Inferior parietal cortex (tissue), 1 donor: ENCODE measurements at regions not wholly inside any gene's neighbourhood (a gene's known extent, or its start where the extent isn't known, plus 50 kb on each side); places are given as distances from the start of the nearest gene placed in this dataset.

Experiments used
- DNase-seq: peaks from one replicate; pipeline ENCODE4 v3.0.0-alpha.2; 2016; ENCODE audit errors: extremely low spot score

DNA sequence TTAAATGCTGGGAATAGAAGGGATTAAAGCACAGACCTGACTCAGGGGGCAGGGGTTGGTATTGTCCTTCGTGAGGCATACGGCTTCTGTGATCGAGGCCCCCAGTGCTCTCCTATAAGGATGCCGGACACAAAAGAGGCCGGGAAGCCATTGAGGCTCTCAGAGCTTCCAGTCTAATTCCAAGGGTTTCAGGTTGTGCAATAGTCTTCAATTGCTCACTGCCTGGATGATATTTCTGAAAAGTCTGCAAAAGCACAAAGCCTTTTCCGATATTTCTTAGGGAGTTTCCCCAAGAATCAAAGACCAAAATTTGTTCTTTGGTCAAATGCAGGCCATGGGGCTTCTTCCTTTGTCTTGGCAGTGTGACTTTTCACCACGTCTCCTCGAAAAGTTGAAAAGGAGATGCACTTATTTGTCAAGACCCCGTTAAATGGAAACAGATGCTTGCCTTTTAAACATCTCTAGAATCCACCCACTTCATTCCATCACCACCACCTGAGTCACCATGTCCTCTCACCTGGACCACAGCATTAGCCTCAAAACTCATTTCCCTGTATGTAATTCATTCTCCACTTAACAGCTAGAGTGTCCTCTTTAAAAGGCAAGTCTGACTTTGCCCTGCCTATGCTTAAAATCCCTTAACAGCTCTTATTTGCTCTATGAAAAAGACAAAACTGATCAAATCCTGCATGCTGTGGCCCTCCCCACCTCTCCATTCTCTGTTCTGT is 134.8 kb upstream of the NAMPT start:
- no peak for DNase-seq

DNA sequence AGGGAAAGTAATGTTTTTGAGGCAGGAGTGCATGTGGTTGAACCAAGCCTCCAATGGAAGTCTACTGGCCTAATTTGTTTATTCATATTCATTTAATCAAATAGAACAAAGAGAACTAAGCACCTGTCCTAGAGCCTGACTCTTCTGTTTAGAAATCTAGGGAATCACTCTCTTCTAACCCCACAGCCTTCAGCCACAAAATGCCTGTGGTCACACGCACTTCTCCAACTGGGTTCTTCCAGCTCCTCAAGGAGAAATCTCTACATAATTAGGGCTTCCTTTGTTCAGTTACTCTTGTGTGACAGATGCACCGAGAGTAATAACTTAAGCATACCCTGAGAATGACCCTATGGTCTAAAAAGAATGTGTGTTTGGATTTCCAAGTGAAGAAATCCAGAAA is 133.7 kb upstream of the NAMPT start:
- no peak for DNase-seq

DNA sequence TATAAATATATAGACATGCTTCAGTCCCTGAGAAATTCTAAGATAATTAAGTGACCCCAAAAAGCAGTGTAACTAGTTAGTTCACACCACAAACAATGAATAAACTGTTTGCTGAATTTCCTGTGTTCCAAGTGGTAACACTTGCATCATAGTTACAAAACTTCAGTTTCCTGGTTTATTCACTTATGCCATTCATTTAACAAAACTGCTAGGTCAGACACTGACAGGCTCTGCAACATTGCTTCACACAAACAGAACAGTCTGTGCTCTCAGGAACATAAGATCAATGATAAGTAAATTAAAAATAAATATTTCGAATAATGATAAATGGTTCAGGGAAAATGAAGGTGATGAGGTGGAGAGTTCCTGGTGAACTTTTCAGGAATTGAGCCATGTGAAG is 133.3 kb upstream of the NAMPT start:
- no peak for DNase-seq

DNA sequence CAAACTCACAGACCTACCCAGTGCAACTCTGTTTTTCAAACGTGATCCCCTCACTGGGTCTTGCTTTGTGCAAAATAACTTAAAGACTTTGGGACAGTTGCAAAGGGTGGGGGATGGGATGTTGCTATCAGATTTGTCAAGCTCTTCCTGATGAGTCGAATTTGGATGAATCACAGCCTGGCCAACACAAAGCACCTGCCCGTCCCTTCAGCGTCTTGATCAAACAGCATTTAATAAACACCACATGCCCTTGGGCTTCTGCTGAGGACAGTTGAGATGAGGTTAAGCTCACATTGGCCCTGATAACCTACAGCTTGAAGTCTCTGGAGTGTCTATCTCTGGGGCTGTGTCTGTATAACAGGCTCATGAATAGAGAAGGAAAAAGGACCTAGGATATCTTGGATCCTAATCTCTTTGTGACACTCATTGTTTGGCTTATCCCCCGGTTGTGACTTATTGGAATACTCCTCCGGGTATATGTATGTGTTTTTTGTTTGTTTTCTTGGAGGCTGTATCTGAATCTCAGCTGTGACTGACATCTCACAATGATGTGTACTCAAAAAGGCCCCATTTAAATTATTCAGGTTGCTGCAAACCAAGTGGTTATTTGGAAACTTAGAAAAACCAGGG is 132.6 kb upstream of the NAMPT start:
- DNase-seq, result no peak

DNA sequence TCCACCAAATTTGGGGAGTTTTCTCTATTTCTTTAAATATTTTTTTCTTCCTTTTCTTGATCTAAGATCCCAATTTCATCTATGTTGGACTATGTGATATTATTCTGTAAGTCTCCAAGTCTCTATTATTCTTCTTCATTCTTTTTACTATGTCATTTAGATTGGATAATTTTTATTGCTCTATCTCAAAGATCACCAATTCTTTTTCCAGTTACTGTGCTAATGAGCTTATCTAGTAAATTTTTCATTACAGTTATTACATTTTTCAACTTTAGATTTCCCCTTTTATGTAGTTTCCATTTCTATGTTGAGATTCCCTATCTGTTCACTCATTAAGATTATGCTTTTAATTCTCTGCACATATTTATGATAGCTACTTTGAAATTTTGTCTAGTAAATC is 131.6 kb upstream of the NAMPT start:
- DNase-seq, result no peak

DNA sequence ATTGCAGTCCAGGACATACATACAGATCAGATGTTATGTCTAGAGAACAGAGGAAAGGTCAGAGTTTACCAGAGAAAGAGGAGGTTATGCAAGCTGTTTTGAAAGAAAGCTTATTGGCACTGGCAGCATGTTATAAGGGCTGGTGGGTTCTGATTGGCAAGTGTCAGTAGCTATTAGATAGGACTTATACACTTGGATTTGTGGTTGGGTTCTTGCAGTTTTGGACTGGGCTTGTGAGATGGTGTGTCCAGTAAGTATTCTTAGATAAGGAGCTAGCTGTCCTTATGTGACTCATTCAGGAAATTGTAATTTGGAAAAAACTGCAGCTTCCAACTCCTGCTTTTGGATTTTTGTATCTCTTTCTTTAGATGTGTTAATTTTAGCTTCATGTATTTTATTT is 130.7 kb upstream of the NAMPT start:
- no peak for DNase-seq

DNA sequence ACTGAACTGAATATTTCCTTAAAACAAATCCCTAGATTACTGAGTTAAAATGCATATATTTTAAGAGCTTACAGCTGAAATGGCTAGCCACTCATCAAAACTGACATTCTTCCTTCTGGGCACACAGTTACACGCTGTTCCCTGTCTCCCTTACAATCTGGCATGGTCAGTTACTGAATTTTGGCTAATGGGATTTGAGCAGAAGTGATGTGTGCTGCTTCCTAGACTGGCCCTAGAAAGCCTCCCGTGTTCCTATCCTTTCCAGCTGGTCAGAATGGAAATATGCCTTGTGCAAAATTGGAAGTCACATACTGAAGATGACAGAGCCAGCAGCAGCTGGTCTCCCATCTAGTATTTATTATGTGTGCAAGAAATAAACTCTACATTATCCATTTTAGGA is 128.7 kb upstream of the NAMPT start:
- no peak for DNase-seq

DNA sequence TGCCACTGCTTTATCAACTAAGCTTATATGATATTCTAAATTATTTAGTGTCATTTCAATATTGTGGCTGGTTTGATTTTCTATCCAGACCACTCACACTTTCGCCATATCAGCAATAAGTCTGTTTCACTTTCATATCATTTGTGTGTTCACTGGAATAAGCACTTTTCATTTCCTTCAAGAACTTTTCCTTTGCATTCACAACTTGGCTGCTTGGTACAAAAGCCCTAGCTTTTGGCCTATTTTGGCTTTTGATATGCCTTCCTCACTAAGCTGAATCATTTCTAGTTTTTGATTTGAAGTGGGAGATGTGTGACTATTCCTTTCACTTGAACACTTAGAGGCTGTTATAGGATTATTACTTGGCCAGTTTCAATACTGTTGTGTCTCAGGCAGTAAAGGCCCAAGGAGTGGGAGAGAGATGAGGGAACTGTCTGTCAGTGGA is 120.9 kb upstream of the NAMPT start:
- DNase-seq, result no peak

DNA sequence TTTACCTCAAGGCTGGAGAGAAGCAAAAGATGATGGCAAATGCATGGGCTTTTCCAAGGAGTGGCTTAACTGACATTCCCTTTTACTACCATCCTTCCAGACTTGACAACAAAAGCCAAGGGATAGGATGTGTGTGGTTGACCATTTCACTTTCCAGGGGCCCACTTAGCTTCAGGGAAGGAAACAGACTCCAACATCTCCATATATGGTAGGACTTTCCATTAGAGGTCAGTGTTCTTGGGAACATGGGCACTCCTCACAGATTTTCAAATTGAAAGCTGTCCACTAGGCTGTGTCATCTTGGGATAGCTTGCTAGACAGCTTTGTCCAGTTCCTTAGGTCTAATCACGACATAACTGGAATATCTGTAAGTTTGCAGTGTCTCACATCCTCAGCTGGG is 118.1 kb upstream of the NAMPT start:
- DNase-seq, result no peak

DNA sequence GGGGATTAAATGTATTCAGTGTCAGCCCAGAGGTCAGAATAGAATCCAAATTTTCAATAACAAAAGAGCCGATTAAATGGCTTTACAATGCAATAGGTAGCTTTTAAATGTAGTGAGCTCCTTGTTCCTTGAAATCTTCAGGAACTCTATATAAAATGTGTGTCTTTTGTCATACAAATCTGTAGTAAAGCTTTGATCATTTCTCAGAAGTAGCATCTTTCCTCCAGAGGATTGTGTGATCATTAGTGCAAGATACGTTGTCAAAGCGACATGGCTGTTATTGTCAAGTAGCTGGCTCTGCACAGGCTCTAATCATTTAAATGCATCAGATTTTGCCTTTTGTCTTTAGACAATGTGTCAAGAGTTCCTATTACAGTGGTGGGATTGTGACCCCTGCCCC is 116.1 kb upstream of the NAMPT start:
- DNase-seq, result no peak

DNA sequence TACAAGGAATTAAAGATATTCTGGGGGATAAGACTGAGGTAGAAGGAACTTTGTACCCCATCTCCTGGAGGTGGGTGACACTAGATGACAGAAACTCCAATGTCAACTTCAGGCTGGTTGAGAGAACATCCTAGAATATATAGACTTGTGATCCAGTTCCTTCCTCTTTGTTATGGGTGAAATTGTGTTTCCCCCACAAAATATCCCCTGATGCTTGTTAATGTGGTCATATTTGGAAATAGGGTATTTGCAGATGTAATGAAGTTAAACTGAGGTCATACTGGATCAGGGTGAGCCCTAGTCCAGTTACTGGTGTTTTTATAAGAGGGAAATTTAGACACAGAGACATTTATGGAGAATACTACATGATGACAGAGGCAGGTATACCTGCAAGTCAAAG is 114.0 kb upstream of the NAMPT start:
- DNase-seq, result no peak

DNA sequence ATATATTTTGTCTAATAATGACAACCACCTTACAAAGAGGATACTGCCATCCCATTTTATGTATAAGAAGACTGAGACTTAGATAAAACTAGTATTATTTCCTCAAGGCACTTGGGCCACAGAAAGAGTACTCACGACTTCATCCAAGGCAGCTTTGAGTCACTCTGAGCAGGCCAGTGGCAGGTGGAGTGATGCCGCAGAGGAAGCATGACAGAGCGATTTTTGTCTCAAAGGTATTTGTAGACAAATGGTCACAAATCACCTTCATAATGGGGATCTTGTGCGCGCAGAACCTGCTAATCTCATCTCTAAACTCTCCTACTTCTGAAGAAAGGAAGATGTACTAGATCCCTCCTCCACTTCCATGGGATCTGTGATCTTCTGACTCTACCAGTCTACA is 113.2 kb upstream of the NAMPT start:
- DNase-seq, result no peak

DNA sequence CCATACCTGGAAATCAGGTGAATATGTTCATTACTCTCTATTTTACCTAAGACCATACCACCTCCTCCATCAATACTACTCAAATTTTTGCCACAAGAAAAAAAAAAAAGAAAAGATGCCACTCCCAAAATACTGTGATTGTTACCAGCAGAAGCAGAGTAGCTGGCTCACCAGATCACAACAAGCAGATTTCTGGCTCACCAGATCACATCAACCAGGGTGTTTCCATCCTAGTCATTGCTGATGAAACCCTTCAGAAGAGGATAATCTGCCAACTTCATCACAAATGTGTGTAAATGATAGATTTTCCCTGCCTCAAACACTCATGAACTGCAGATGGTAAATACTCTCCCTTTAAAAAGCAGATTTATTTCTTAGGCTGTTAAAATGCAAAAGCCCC is 109.7 kb upstream of the NAMPT start:
- no peak for DNase-seq

DNA sequence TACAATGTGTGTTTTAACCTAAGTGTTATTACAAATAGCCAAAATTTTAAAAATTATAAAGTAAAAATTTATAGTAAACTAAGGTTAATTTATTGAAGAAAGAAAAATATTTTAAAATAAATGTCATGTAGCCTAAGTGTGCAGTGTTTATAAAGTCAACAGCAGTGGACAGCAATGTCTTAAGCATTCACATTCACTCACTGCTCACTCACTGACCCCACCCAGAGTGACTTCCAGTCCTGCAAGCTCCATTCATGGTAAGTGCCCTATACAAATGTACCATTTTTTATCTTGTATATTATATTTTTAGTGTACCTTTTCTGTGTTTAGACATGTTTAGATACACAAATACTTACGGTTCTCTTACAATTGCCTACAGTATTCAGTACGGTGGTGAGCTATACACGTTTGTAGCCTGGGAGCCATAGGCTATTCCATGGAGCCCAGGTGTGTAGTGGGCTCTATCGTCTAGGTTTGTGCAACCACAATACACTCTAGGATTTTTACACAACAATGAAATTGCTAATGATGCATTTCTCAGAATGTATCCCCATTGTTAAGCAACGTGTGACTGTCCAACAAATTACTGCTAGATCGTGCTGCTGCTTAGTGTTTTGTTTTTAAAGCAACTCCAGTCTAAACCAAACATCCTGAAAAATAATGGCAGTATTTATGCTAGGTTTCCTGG is 108.9 kb upstream of the NAMPT start:
- no peak for DNase-seq

DNA sequence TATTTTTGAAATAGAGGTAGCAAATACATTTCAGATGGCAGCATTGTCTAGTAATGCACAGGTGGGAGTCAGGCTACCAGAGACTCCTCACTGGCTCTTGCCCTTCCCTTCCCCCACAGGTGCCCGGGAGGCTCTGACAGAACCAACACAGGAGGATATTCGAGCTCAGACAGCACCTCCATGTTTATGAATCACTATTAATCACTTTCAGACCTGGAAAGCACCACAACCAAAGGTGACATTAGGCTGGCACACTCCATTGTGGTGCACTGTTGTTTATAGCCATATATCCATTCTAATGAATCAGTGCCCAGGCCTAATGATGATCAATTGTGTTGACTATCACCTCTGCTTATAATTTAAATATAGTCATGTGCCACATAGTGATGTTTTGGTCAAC is 107.8 kb upstream of the NAMPT start:
- DNase-seq, result no peak

DNA sequence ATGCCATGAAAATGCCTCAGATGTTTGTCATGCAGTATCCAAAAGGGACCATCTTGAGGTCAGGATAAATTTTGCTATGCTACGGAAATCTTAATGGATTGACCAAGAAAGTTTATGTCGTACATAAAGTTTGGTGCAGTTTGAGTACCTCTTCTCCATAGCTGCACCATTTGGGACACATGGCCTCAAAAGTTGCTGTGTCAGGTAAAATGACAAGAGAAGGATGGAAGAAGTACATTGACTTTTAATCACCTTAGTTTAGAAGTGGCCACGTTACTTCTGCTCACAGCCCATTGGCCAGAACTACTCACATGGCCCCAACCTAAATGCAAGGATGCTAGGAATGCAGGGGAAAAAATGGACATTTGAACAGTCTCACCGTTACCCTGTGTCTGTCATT is 107.4 kb upstream of the NAMPT start:
- no peak for DNase-seq

DNA sequence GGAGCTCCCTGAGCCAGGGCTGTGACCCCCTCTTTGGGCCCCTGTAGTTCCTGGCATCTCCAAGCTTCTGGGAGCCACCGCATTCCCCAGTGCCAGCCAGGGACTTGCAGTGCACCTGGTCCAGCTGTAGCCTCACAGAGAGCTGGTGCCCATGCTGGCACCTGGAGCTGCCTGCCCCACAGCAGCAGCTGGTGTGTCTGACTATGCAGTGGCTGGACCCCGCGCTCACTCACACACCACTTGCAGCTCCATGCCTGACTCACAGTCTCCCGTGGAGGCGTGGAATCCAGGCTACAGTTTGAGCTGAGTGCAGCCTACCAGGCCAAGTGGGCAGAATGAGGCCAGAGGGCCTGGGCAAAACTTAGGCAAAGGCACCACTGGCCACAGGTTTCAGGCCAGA is 102.2 kb upstream of the NAMPT start:
- no peak for DNase-seq

DNA sequence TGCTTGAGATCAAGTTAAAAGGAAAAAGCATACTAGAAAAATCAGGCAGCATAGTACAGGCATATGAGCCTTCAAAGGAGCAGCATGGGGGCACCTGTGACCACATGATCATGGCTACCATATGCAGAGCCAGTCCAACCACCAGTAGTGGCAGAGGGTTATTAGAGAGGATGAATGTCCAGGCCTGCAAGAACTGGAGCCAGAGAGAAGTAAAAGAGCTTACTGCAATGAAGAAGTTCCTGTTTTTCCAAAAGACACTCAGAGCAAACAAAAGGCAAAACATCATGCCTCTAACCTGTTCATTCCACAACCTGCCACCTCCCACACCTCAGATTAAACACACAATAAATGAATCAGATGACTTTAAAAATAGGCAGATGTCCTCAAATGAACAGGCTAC is 99.6 kb upstream of the NAMPT start:
- no peak for DNase-seq

DNA sequence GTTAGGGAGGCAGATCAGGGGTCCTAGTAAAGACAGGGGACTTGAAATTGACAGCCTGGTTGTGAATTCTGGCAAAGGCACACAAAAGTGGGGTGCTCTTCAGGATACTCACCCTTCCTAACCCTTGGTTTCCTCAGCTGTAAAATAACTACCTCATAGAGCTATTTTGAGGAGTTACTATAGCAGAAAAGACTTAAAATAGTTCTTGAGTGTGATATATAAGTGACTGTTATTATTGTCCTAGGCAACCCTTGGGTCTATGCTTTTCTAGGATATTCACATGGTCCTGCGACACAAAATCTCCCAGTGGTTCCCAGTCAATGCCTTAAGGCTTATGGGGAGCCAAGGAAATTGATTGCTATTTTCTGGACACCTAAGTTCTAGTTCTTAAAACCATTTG is 98.1 kb upstream of the NAMPT start:
- no peak for DNase-seq

DNA sequence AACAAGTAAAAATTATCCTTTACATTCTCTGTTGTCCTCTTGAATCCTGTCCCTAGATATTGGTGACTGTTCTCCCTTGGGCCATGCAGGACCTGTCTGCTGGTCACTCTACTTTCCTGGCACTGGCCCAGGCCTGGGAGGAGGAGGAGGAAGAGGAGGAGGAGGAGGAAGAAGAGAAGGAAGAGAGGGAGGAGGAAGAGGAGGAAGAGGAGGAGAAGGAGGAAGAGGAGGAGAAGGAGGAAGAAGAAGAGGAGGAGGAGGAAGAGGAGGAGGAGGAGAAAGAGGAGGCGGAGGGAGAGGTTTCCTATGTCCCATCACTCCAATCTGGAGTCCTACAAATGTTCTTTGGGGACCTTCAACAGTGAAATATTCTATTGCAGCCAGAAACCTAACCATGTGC is 97.3 kb upstream of the NAMPT start:
- no peak for DNase-seq

DNA sequence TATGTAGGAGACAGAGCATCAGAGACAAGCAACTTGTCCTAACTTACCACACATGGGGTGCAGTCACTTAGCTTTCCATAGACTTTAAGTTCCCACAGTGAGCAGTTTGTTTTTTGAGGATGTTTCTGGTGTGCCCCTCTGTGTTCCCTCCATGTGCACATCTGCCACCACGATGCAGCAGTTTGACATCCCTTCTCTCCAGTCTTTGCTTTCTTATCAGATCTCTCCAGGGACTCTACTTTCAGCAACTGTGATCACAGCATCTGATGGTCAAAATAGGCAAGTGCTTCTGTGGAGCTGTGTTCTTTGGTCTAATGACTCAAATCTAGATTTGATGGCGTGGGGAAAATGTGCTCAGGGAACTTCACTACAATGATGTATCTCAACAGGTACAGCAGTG is 96.5 kb upstream of the NAMPT start:
- DNase-seq, result no peak

DNA sequence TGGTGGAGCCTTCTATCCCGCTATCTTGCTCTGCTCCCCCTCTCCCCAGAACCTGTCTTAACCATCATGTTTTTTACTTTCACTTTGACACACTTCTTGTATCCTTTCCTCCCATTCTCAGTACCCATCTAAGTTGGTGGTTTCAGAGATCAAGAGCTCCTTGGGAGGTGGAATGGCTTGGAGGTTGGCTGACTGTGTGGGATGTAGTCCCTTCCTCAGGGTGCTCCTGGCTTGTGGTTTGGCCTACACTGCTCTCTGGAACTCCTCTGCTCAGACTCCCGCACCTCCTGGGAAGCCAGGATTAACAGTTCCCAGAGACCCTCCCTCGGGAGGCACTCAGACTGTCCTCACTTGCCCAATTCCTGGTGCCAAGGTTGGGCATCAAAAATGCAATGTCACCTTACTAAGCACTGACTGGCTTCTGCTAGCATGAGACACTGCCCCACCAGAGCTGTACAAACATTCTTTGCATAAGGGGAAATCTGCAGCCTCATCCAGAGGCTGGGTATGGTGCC is 93.1 kb upstream of the NAMPT start:
- no peak for DNase-seq
